DMS 273 treated with DMSO at 0.1 percent for 48 hours (cell line): ENCODE measurements at regions not wholly inside any gene's neighbourhood (a gene's known extent, or its start where the extent isn't known, plus 50 kb on each side); places are given as distances from the start of the nearest gene placed in this dataset.
"Not testable (repeated sequence)": the region's sequence is repeated elsewhere in the genome, so short reads cannot be mapped to it uniquely, and the experiment has no call there.

Experiments
- DNase-seq: peaks from one replicate; lab custom pipeline; 2025; lab: John Stamatoyannopoulos, UW

GRCh38 chr10:34908481-34908880 is 93.4 kb upstream of the PARD3 start:
- no peak for DNase-seq

- no peak for DNase-seq
These were observed 92.8 kb upstream of the PARD3 start for GRCh38 chr10:34907743-34908430.

- peak; percentile 54 for DNase-seq
These were observed 91.2 kb upstream of the PARD3 start for GRCh38 chr10:34906067-34906965.

GRCh38 chr10:34905200-34905927 is 90.3 kb upstream of the PARD3 start:
- DNase-seq, result no peak

- no peak for DNase-seq
These were observed 89.1 kb upstream of the PARD3 start for GRCh38 chr10:34904191-34904590.

GRCh38 chr10:34899161-34899560 is 84.1 kb upstream of the PARD3 start:
- no peak for DNase-seq

GRCh38 chr10:34895977-34896376 is 80.9 kb upstream of the PARD3 start:
- DNase-seq, result no peak

GRCh38 chr10:34895046-34895445 is 80.0 kb upstream of the PARD3 start:
- DNase-seq, result not testable (repeated sequence)

- DNase-seq, result not testable (repeated sequence)
These were observed 77.4 kb upstream of the PARD3 start for GRCh38 chr10:34892521-34892920.

- DNase-seq, result no peak
These were observed 75.8 kb upstream of the PARD3 start for GRCh38 chr10:34890939-34891338.

- no peak for DNase-seq
These were observed 74.1 kb upstream of the PARD3 start for GRCh38 chr10:34889004-34889869.

- DNase-seq, result no peak
These were observed 72.0 kb upstream of the PARD3 start for GRCh38 chr10:34886906-34887642.

- no peak for DNase-seq
These were observed 70.8 kb upstream of the PARD3 start for GRCh38 chr10:34885898-34886297.

- no peak for DNase-seq
These were observed 69.9 kb upstream of the PARD3 start for GRCh38 chr10:34885011-34885410.

- no peak for DNase-seq
These were observed 69.3 kb upstream of the PARD3 start for GRCh38 chr10:34884272-34884952.

- DNase-seq, result no peak
These were observed 65.7 kb upstream of the PARD3 start for GRCh38 chr10:34880817-34881216.

- not testable (repeated sequence) for DNase-seq
These were observed 63.6 kb upstream of the PARD3 start for GRCh38 chr10:34878651-34879050.

GRCh38 chr10:34875061-34875460 is 60.0 kb upstream of the PARD3 start:
- DNase-seq, result no peak

- no peak for DNase-seq
These were observed 57.7 kb upstream of the PARD3 start for GRCh38 chr10:34872820-34873219.

- no peak for DNase-seq
These were observed 54.2 kb upstream of the PARD3 start for GRCh38 chr10:34869135-34869836.
